HG03439 (cell line): ENCODE measurements at regions not wholly inside any gene's neighbourhood (a gene's known extent, or its start where the extent isn't known, plus 50 kb on each side); places are given as distances from the start of the nearest gene placed in this dataset.

Source experiments
- ATAC-seq: cut with Tn5 transposase; IDR thresholded peaks from one replicate; pipeline ENCODE4 v1.9.1; 2021; ENCODE audit warnings: mild to moderate bottlenecking, moderate library complexity; ENCODE audit not compliant: unreplicated experiment

DNA sequence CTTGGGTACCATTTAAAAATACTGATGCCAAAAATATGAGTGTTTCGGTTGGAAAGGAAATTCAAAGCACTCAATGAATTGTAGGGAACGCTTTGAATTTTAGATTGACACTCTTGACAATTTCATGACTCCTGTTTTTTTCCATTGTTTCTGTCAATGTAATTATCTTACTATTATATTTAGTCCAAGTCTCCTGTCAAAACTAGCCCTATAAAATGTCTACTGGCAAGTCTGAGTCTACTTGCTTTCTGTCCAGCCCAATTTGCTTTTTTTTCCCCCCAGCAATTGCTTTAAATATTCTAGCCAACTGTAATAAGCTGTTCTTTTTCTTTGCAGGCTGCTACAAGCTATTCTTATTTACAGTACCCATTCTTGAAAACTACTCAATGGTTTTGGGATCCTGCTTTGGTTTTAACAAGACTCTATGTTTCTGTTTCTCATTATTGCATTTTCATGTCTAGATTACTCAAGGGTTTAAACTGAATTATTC, 1103.9 kb upstream of the GJE1 start:
- ATAC-seq = no peak

DNA sequence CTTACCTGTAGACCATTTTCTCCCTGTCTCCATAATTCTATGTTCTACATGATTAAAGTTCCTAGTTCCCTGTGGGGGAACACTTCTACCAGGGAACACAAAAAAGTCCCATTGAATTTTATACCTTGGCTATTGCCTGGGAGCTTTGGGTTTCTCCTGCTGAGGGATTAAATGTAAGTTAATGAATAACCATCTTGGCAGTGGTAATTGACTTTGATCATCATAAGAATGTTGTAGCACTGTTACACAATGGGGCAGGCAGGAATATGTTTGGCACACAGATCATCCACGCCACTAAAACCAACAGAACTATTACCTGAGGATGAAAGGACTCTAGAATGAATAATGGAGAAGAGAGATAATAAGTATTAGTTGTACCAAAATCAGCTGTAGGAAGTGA, 1106.2 kb upstream of the GJE1 start:
- no peak for ATAC-seq

- no peak for ATAC-seq
Observed at GRCh38 chr6:141024526-141024925, 1108.2 kb upstream of the GJE1 start.

GRCh38 chr6:141017941-141018340, 1114.8 kb upstream of the GJE1 start:
- ATAC-seq = no peak

- ATAC-seq = no peak
Observed at GRCh38 chr6:141000917-141001316, 1131.8 kb upstream of the GJE1 start.

DNA sequence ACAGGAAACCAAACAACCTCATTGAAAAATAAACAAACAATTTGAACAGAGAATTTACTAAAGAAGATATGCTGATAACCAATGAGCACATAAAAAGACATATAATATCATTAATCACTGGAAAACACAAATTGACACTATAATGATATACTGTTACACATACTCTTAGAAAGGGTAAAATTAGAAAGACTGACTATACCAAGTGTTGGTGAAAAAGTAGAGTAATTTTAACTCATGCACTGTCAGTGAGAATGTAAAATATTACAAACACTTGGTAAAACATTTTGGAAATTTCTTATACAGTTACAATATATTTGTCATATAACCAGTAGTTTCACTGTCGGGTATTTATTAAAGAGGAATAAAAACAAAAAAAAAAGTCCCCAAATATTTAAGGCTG, 1139.2 kb upstream of the GJE1 start:
- ATAC-seq = no peak

GRCh38 chr6:140992678-140993077, 1140.0 kb upstream of the GJE1 start:
- no peak for ATAC-seq

DNA sequence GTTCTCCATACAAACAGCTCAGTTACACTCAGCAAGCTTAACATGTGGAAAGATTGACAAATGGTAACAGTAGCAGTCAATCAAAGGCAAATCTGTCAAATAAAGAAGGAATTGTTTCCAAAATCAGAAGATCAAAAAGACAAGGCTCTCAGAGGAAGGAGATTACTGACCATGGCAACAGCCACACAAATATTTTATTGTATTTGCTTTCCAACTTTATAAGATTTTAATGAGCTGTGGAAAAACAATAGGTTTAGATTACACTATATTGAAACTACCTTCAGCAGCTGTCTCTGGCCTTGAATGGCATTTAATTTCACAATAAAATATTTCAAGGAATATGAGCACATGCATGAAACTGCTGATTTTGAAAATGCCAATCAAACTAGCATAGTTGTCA, 1143.9 kb upstream of the GJE1 start:
- ATAC-seq = no peak

- ATAC-seq = no peak
Observed at GRCh38 chr6:140987364-140988155, 1145.2 kb upstream of the GJE1 start.

DNA sequence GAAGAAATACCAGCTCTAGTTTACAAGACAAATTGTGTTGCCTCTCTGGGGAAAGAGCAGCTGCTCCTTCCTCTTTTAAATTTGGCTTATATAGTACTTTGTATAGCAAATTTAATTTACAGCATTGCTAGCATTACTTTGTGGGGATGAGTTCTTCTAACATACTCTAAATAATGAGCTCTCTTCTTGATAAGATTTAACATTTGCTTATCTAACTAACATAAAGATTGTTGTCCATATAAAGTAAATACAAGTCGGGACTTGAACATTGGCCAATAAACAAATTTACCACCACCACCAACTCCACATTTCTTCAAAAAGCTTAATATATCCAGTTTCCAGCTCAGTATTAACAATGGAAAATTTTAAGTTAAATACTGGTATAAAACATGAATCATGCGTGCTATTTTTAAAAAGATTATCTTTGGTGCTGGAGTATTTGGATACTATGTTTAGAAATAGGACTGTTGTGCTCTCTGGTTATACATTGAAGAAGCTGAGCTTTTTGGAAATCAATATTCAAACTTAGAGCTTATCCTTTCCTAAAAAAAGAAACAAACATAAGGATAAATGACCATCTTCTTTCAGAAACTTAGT, 1146.9 kb upstream of the GJE1 start:
- ATAC-seq = no peak

GRCh38 chr6:140980265-140980887, 1152.3 kb upstream of the GJE1 start:
- no peak for ATAC-seq

GRCh38 chr6:140979642-140980091, 1153.1 kb upstream of the GJE1 start:
- no peak for ATAC-seq

- no peak for ATAC-seq
Observed at GRCh38 chr6:140977403-140977802, 1155.3 kb upstream of the GJE1 start.

DNA sequence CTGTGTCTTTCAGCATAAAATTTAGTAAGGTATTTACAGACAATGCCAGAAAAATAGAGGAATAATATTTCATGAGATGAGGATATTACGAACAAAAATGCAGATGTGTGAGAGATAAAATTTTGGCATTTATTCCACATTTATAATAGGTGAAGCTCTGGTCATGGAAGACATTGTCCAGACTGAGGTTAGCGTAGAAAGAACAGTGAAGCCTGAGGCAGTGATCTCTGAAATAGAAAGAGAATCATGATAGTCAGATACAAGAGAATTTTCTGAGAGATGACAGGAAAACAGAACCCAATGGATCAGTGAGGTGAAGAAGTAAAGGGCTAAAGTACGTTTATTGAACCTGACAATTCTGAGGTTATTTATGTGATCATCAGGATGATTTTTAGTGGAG, 1155.9 kb upstream of the GJE1 start:
- ATAC-seq = no peak

- ATAC-seq = no peak
Observed at GRCh38 chr6:140970485-140970884, 1162.2 kb upstream of the GJE1 start.

GRCh38 chr6:140968062-140968461, 1164.7 kb upstream of the GJE1 start:
- no peak for ATAC-seq

- no peak for ATAC-seq
Observed at GRCh38 chr6:140966676-140967075, 1166.0 kb upstream of the GJE1 start.

GRCh38 chr6:140960566-140960965, 1172.2 kb upstream of the GJE1 start:
- ATAC-seq = no peak

DNA sequence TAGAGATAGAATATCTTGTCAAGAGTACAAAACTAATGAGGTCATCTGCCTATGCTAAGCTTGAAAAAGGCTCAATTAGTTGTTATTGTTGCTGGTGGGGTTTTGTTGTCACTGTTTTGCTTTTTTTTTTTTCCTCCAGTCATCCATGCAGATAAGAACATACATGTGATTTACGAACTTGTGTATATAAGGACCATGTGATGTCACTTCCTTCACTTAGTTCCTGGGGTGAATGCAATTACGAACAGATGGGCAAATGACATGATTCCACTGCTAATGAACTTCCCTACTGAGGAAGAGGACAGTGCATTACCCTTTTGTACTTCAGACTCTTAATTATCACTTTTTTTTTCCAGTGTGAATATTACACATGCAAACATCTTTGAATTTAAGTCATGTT, 1175.3 kb upstream of the GJE1 start:
- ATAC-seq = no peak

DNA sequence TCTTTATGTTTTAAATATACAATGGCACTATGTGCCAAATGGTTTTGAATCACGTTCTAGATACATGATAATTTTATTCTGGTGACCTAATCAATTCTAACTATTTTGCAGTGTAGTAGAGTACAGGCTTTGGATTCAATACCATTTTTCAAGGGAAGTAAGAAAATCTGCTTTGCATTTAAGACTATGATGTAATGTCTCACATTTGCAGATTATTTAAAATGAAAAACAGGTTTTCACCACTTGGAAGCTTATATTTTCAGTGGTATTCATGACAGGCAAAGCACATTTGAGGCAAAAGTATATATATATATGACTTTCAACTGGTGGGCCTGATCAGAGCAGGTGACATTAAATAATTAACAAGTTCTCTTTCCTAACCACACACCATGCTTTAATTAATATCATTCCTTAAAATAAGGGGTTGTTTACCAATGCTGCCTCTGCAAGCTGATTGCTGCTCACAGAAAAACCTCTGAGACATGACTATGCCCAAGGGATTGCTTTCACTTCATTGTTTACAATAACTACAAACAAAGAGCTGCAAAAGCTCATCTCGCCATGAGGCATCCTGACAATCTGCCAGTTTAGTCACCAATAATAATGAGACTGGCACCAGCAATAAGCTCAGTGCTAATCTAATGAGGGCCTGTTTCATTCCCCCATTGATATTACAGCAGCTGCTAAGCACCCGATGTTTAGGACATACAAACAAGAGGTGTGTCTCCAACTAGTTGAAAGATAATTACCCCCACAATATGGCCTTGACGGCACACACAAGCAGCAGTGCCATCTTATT, 1176.0 kb upstream of the GJE1 start:
- no peak for ATAC-seq

DNA sequence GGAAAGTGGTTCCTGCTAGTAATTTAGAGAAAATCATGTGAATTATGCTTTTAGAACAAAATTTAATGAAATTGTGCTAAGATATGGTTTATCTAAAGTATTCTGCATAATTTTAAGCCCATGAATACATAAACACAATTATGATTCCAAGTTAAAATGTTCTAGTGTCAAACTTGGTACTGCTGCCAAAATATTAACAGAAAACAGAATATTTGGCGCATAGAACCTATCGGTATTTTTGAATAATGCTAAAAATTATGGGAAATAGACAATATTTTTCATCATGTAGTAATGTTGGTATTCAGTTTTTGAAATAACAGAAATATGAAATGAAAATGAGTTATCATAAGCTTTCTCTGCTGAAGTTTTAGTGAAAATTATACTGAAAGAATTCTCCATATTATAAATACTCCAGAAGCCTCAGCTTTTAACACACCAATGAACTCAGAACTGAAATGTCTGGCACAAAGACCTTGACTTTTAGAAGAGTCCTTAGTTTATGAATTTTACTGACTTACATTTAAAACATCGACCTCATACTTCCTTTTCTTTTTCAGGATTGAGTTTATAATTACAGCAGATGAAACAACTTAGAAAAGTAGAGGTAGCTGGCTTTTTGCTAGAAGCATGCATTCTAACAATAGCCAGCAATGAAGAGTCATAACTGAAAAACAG, 1192.3 kb upstream of the GJE1 start:
- ATAC-seq = no peak
